ENCODE measurements at regions not wholly inside any gene's neighbourhood (a gene's known extent, or its start where the extent isn't known, plus 50 kb on each side); places are given as distances from the start of the nearest gene placed in this dataset.

DNA sequence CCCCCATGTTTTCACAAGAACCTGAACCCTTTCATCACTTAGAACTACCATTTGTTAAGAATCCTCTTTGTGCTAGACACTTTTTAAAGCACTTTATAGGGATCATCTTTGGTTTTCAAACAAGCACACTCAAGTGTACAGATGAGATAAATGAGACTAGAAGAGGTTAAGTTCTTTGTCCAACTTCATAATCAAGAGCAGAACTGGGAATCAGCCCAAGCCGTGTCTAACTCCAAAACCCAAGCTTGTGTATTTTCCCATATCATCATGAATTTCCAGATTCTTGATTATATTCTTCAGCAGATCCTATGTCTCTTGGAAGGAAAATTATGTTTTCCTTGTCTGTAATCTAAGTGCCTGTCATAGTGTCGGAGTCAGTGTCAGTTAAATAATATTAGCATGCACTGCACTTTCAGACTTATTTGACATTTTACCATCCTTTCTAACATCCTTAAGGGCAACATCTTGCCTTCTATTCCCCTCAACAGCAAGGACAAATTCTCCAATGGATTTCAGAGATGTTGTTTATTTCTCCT is 123.0 kb upstream of the SETBP1 start:
- Histone ChIP-seq H3K79me2 (ENCODE audit: control insufficient read depth, insufficient read depth, low read length) (no peaks in the 10 kb centered on the region), H3K9ac (ENCODE audit: low read length) (no peak overlapping the region), H2AFZ (ENCODE audit: insufficient read depth, low read depth, low read length, poor library complexity, severe bottlenecking) (no peak overlapping the region), H3K4me2 (replicated peaks; ENCODE audit: low read depth, low read length, poor library complexity, severe bottlenecking) (no peak overlapping the region), H3K4me3 (ENCODE audit: control extremely low read depth in 1 of 5, extremely low read depth in 1 of 5, insufficient read depth in 1 of 5, low read depth in 2 of 5, low read length in 4 of 5) (no peak overlapping the region), H3K4me1 (ENCODE audit: control insufficient read depth in 2 of 2, insufficient read depth in 2 of 2, low read length in 2 of 2) (peaks cover 0 to 5% of the 10 kb centered on the region in 2 donors), H3K36me3 (replicated peaks in 1 of 2; ENCODE audit: control extremely low read depth in 1 of 2, control insufficient read depth in 1 of 2, extremely low read depth in 1 of 2, insufficient read depth in 2 of 2, low read length in 1 of 2) (no peaks in the 10 kb centered on the region), H3K27ac (ENCODE audit: low read length in 2 of 2) (no peak overlapping the region), H4K20me1 (ENCODE audit: control insufficient read depth, insufficient read depth, low read length, poor library complexity, severe bottlenecking) (no peaks in the 10 kb centered on the region), H3K27me3 (replicated peaks in 1 of 4; ENCODE audit: control extremely low read depth in 1 of 4, control insufficient read depth in 3 of 4, insufficient read depth in 4 of 4, low read length in 3 of 4) (no peaks in the 10 kb centered on the region), H3K9me3 (ENCODE audit: control extremely low read depth in 1 of 3, control insufficient read depth in 2 of 3, insufficient read depth in 1 of 3, low read length in 2 of 3) (no peaks in the 10 kb centered on the region)
- H3K9me3 Mint-ChIP-seq (ENCODE audit: insufficient read depth), result no peaks in the 10 kb centered on the region
- ChIA-PET POLR2A (no interaction called here), CTCF (no interaction called here)
- peaks cover 17% of the 10 kb centered on the region for H3K4me1 Mint-ChIP-seq
- intact Hi-C loops (cut with micrococcal nuclease), result no loop called here
- no peak overlapping the region for H3K4me3 Mint-ChIP-seq
- no peaks in the 10 kb centered on the region for H3K27me3 Mint-ChIP-seq
- ATAC-seq (ENCODE audit: low read depth) (no peak), DNase-seq (no peak)
- H3K27ac Mint-ChIP-seq, result no peak overlapping the region
- no peak for TF ChIP-seq EZH2 (IDR thresholded peaks at IDR 0.05; ENCODE audit: borderline replicate concordance, insufficient read depth, low read depth, low read length, poor library complexity, severe bottlenecking)
- TF ChIP-seq, protein P1, sequence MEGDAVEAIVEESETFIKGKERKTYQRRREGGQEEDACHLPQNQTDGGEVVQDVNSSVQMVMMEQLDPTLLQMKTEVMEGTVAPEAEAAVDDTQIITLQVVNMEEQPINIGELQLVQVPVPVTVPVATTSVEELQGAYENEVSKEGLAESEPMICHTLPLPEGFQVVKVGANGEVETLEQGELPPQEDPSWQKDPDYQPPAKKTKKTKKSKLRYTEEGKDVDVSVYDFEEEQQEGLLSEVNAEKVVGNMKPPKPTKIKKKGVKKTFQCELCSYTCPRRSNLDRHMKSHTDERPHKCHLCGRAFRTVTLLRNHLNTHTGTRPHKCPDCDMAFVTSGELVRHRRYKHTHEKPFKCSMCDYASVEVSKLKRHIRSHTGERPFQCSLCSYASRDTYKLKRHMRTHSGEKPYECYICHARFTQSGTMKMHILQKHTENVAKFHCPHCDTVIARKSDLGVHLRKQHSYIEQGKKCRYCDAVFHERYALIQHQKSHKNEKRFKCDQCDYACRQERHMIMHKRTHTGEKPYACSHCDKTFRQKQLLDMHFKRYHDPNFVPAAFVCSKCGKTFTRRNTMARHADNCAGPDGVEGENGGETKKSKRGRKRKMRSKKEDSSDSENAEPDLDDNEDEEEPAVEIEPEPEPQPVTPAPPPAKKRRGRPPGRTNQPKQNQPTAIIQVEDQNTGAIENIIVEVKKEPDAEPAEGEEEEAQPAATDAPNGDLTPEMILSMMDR (IDR thresholded peaks at IDR 0.05), result no peak
- no CpG with 5 or more reads among the region's 2 CpGs for WGBS (ENCODE audit: insufficient coverage)

DNA sequence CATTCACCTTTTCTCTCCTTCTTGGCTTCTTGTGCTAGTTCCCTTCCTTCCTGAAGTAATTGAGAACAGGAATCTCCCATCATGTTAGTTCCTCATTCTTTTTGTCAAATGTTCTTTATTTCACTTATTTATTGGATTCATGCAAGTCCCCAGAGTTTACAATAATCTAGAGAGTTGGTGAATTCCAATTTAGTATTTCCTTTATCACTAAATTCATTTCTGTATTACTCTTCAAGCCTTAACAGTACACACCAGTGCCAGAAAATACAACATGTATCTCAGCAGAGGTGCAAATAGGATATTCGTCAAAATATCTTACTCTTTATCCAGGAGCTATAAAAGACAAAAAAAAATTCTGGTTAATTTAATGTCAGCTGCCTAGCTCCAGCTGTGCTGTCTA is 121.9 kb upstream of the SETBP1 start:
- DNase-seq (no peak), ATAC-seq (ENCODE audit: low read depth) (no peak)
- no peak overlapping the region for H3K27ac ChIP-seq (ENCODE audit: low read length in 2 of 2)
- no peak overlapping the region for H3K4me3 ChIP-seq (ENCODE audit: control extremely low read depth in 1 of 5, extremely low read depth in 1 of 5, insufficient read depth in 1 of 5, low read depth in 2 of 5, low read length in 4 of 5)
- no peak overlapping the region for H3K9ac ChIP-seq (ENCODE audit: low read length)
- POLR2A ChIA-PET, result no interaction called here
- H3K27me3 Mint-ChIP-seq, result no peaks in the 10 kb centered on the region
- no peaks in the 10 kb centered on the region for H3K79me2 ChIP-seq (ENCODE audit: control insufficient read depth, insufficient read depth, low read length)
- WGBS (ENCODE audit: insufficient coverage), result no CpG with 5 or more reads among the region's 1 CpG
- H3K9me3 Mint-ChIP-seq (ENCODE audit: insufficient read depth), result no peaks in the 10 kb centered on the region
- H3K4me2 ChIP-seq (replicated peaks; ENCODE audit: low read depth, low read length, poor library complexity, severe bottlenecking), result no peak overlapping the region
- H3K4me1 ChIP-seq (ENCODE audit: control insufficient read depth in 2 of 2, insufficient read depth in 2 of 2, low read length in 2 of 2), result peaks cover 0 to 5% of the 10 kb centered on the region in 2 donors
- CTCF ChIA-PET, result no interaction called here
- no peaks in the 10 kb centered on the region for H3K36me3 ChIP-seq (replicated peaks in 1 of 2; ENCODE audit: control extremely low read depth in 1 of 2, control insufficient read depth in 1 of 2, extremely low read depth in 1 of 2, insufficient read depth in 2 of 2, low read length in 1 of 2)
- intact Hi-C loops (cut with micrococcal nuclease), result no loop called here
- no peak overlapping the region for H2AFZ ChIP-seq (ENCODE audit: insufficient read depth, low read depth, low read length, poor library complexity, severe bottlenecking)
- H3K9me3 ChIP-seq (ENCODE audit: control extremely low read depth in 1 of 3, control insufficient read depth in 2 of 3, insufficient read depth in 1 of 3, low read length in 2 of 3), result no peaks in the 10 kb centered on the region
- TF ChIP-seq, protein P1 (IDR thresholded peaks at IDR 0.05), result no peak
- no peak for TF ChIP-seq EZH2 (IDR thresholded peaks at IDR 0.05; ENCODE audit: borderline replicate concordance, insufficient read depth, low read depth, low read length, poor library complexity, severe bottlenecking)
- H4K20me1 ChIP-seq (ENCODE audit: control insufficient read depth, insufficient read depth, low read length, poor library complexity, severe bottlenecking), result no peaks in the 10 kb centered on the region
- no peak overlapping the region for H3K4me3 Mint-ChIP-seq
- no peaks in the 10 kb centered on the region for H3K27me3 ChIP-seq (replicated peaks in 1 of 4; ENCODE audit: control extremely low read depth in 1 of 4, control insufficient read depth in 3 of 4, insufficient read depth in 4 of 4, low read length in 3 of 4)
- H3K4me1 Mint-ChIP-seq, result peaks cover 17% of the 10 kb centered on the region
- no peak overlapping the region for H3K27ac Mint-ChIP-seq

Measured in B cell (primary cell).